SK-N-SH (cell line): ENCODE measurements at regions not wholly inside any gene's neighbourhood (a gene's known extent, or its start where the extent isn't known, plus 50 kb on each side); places are given as distances from the start of the nearest gene placed in this dataset.

Experiments
- CTCF ChIP-seq: fragments of 200-600 bp; sonication (generic); IDR thresholded peaks from 2 replicates; pipeline ENCODE4 v1.6.1; 2017; ENCODE audit warnings: antibody characterized with exemption, mild to moderate bottlenecking, moderate library complexity
- ELF1 ChIP-seq: IDR thresholded peaks from 2 replicates; pipeline ENCODE4 v1.4.0; 2012
- EP300 ChIP-seq, 2 experiments: IDR thresholded peaks; 2 replicates each; pipeline versions ENCODE4 v1.4.0 to v1.6.1; 2012; ENCODE audit warnings: borderline replicate concordance in 1 of 2, low read depth in 1 of 2, low read length in 1 of 2
- EZH2phosphoT487 ChIP-seq: fragments of 200-600 bp; sonication (generic); IDR thresholded peaks from 2 replicates; pipeline ENCODE4 v1.6.1; 2017; ENCODE audit warnings: low read depth, mixed run types, mild to moderate bottlenecking, antibody characterized with exemption, moderate library complexity, borderline replicate concordance
- GABPA ChIP-seq: IDR thresholded peaks from 2 replicates; pipeline ENCODE4 v1.4.0; 2012; ENCODE audit warnings: low read depth, mild to moderate bottlenecking
- MAX ChIP-seq: IDR thresholded peaks from 2 replicates; pipeline ENCODE4 v1.4.0; 2012; ENCODE audit warnings: low read depth
- MXI1 ChIP-seq: IDR thresholded peaks from 2 replicates; pipeline ENCODE4 v1.6.1; 2012; ENCODE audit warnings: mild to moderate bottlenecking, low read depth, low read length, improper control_type of control experiment
- POLR2AphosphoS5 ChIP-seq: IDR thresholded peaks from 2 replicates; pipeline ENCODE4 v1.6.1; 2012; ENCODE audit warnings: low read depth, low read length
- RFX5 ChIP-seq: IDR thresholded peaks from 2 replicates; pipeline ENCODE4 v1.6.1; 2012; ENCODE audit warnings: mild to moderate bottlenecking, improper control_type of control experiment, low read length
- TAF1 ChIP-seq: IDR thresholded peaks from 2 replicates; pipeline ENCODE4 v1.6.1; 2012; ENCODE audit warnings: low read depth, mild to moderate bottlenecking, low read length, moderate library complexity, borderline replicate concordance
- ZBTB33 ChIP-seq: IDR thresholded peaks from 2 replicates; pipeline ENCODE4 v1.4.0; 2012; ENCODE audit warnings: low read depth, borderline replicate concordance

GRCh38 chr5:108546939-108547338, 165.0 kb upstream of the FBXL17 start:
- no peak for TF ChIP-seq EP300 (IDR thresholded peaks at IDR 0.05; ENCODE audit: borderline replicate concordance in 1 of 2, low read depth in 1 of 2, low read length in 1 of 2)
- TF ChIP-seq CTCF = no peak
- TF ChIP-seq MAX = no peak
- TF ChIP-seq MXI1 = no peak
- no peak for TF ChIP-seq RFX5
- TF ChIP-seq GABPA = no peak
- no peak for TF ChIP-seq EZH2phosphoT487
- TF ChIP-seq TAF1 = no peak
- TF ChIP-seq POLR2AphosphoS5 = no peak
- TF ChIP-seq ELF1 = no peak
- no peak for TF ChIP-seq ZBTB33
